G401 (cell line): ENCODE measurements at regions not wholly inside any gene's neighbourhood (a gene's known extent, or its start where the extent isn't known, plus 50 kb on each side); places are given as distances from the start of the nearest gene placed in this dataset.
A peak's percentile ranks its signal among the peaks of the same experiment; 100 is the strongest.

Experiments used
- DNase-seq: peaks from one replicate; pipeline ENCODE4 v3.0.0-alpha.2; 2015; ENCODE audit warnings: low spot score
- in situ Hi-C: cut with HindIII; loops from 2 replicates; pipeline ENCODE4 v1.10.0; 2016; ENCODE audit warnings: low sequenced_read_pairs, mixed read lengths

- in situ Hi-C loops = no loop called here
- DNase-seq = peak; percentile 21
Observed at GRCh38 chr11:70717936-70718595, 319.7 kb downstream of the CTTN start.

DNA sequence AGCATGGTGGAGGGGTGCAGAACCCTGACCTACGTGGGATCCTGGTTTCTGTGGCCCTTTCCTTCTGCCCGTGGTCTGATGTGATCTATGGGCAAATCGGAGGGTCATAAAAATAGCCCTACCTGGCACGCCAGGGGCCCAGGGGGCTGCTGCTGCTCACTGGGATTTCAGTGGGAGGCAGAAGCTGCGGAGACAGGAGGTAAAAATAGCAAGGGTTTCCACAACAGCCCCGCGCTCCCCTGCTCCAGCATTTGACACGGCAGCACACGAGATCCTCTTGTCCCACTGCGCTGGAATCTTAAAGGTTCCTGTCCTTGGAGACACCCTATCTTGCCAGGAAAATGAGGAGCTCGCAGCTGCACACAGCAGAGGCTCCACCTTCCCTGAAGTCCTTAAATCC, 321.2 kb downstream of the CTTN start:
- in situ Hi-C loops = no loop called here
- DNase-seq = no peak

DNA sequence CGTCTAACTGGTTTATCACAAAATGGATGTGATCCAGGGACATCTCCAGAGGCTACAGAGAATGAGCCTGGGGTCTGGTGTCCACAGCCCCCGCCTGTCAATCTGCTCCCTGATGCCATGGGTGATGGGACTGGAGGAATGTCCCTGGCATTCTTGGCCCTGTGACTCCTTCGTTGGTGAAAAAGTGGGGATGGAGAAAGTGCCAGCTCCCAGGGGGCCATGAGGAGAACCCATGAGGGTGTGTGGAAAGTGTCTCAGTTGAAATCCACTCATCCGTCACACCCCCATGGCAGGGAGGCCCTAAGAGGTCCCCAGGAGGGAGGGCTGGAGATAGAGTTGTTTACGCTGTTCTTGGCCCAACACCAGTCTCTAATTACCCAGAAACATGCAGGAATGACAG, 322.0 kb downstream of the CTTN start:
- DNase-seq = no peak
- in situ Hi-C loops = no loop called here

GRCh38 chr11:70721006-70721405, 322.7 kb downstream of the CTTN start:
- DNase-seq = no peak
- in situ Hi-C loops = no loop called here

GRCh38 chr11:70725278-70725677, 326.9 kb downstream of the CTTN start:
- DNase-seq = no peak
- in situ Hi-C loops = no loop called here

- no peak for DNase-seq
- in situ Hi-C loops = no loop called here
Observed at GRCh38 chr11:70725739-70726138, 327.4 kb downstream of the CTTN start.

DNA sequence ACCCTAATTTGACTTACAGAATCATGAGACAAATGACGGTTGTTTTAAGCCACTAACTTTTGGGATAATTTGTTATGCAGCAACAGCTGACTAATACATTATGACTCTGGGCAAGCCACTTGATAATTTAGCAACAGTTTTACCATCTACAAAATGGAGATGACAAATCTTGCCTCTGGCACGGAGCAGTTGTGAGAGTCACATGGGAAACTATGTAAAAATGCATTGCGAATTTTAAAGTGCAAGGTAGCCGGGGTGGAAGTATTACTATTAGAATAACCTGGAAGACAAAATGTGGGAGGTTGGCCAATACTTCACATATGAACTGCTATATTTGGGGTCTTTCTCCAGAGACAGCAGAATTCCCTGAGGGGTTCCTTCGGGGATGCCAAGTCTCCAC, 328.7 kb downstream of the CTTN start:
- in situ Hi-C loops = no loop called here

DNA sequence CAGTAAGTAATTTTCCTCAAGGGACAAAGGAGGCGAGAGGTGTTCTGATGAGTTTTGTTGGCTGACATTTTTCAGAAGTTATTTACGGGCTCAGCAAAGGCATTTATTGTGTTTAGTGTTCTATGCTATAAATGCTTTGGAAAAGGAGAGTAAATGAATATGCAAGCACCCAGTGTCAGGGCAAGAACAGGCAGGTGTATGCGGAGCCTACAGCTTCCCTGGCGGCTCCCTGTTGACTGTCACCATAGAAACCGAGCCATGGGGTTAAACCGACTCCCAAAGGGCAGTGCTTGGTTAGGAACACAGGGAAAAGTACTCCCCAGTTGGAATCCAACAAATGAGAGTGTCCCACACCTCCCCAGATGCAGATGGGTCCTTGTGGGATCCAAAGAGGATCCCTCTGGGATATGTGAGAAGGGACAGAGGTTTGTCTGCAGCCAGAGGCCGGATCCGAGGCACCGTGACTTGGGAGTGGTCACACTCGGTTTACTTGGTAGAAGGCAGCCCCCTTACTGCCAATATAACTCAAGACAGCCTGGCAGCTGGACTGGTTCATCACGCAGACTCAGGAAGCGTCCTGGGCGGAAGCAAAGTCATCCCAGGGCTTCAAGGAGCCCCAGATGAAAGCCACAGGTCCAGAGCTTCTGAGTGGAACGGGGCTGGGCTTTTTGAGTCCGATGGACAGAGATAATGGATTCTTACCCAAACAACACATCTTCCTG, 329.7 kb downstream of the CTTN start:
- in situ Hi-C loops = no loop called here
- DNase-seq = no peak

More for the DNA sequence above, 328.7 kb downstream of the CTTN start:
- no peak for DNase-seq

DNA sequence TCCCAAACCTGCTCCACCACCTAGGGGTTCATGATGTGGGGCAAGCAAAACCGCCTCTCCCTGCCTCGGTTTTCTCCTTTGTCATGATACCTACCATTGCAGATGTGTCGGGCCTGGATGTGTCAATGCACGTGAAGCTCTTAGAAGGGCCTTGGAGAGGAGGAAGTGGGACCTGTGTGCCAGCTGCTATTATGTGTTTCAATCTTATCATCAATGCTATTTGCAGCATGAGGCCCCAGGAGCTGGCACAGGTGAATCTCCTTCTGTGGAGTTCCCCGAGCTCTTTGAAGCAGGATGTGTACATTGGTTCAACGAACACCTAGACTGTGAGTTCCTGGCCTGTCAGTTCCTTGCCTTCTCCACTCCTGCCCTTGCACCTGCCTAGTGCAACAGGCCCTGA, 331.6 kb downstream of the CTTN start:
- in situ Hi-C loops = no loop called here
- no peak for DNase-seq

DNA sequence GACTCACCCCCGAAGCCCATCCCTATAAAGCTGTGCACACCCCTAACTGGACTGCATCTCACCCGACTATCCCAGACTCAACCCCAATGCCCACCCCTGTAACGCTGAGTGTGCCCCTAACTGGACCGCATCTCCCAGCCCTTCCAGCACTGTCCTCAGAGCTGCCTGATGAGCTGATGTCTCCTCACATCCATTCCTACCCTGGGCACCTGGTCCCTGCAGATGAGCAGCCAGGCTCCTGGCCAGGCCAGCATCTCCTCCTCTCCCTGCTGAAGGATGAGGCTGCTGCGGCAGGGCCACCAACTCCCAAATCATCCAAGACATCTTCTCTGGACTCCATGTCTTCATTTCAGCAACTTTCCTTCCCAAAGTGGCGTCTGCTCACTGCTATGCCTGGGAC, 332.1 kb downstream of the CTTN start:
- in situ Hi-C loops = no loop called here
- DNase-seq = no peak

DNA sequence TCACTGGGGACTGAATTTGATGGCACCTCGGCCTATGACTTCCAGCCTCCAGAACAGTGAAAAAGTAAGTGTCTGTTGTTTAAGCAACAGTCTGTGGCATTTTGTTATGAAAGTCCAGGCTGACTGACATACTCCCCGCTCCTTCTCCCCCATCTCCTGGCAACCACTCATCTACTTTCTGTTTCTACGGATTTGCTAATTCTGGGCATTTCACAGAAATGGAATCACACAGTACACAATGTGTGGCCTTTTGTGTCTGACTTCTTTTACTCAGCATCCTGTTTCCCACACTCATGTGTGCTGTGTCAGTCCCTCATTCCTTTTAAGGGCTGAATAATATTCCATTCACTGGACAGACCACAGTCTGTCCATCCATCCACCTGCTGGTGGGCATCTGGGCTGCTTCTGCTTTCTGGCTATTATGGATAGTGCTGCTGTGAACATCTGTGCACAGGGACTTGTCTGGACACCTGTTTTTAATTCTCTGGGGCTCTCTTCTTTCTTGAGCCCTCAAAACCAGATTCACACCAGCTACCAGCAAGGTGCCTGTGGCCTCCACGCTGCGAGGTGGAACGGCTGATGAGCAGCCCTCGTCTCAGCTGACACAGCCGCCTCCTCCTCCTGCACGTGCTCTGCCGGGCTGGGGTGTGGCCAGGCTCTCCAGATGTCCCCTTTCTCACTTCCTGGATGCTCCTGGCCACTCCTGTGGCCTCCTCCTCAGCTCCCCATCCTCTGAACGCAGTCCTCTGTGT, 333.1 kb downstream of the CTTN start:
- in situ Hi-C loops = no loop called here
- no peak for DNase-seq

- in situ Hi-C loops = no loop called here
- DNase-seq = no peak
Observed at GRCh38 chr11:70732023-70732880, 333.9 kb downstream of the CTTN start.

GRCh38 chr11:70732881-70733196, 334.5 kb downstream of the CTTN start:
- in situ Hi-C loops = no loop called here

GRCh38 chr11:70733327-70734325, 335.3 kb downstream of the CTTN start:
- no peak for DNase-seq
- in situ Hi-C loops = no loop called here

More at GRCh38 chr11:70732881-70733196, 334.5 kb downstream of the CTTN start:
- DNase-seq = no peak

- in situ Hi-C loops = no loop called here
- DNase-seq = no peak
Observed at GRCh38 chr11:70734379-70734778, 336.1 kb downstream of the CTTN start.

GRCh38 chr11:70734911-70735310, 336.6 kb downstream of the CTTN start:
- DNase-seq = no peak
- in situ Hi-C loops = no loop called here

DNA sequence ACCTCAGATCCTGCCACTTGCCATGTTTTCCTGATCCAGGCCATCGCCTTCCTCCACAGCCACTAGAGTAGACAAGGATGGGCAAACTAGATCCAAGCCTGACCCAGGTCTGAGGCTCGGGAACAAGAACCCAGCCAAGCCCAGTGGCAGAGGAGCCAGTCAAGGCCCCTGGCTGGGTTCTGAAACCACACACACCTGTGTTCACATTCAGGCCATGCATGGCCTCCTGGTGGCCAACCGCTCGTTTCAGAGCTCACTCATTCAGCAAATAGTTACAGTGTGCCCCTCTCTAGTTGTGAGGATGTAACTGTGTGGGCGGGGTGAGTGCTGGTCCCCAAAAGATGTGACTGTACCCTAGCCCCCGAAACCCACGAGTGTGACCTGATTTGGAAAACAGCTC, 337.6 kb downstream of the CTTN start:
- in situ Hi-C loops = no loop called here
- no peak for DNase-seq

DNA sequence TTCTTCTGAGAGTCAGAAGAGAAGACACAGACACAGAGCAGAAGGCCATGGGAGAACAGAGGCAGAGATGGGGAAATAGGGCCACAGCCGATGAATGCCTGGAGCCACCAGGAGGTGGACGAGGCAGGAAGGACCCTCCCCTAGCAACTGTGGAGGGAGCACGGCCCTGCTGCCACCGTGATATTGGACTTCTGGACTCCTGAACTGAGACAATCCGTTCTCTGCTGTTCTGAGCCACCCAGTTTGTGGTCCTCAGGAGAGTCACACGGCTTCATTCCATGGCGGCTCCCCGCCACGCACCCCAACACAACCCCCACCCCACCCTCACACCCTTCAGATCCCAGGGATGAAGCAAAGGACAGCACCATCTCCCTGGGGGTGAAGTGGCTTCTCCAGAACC, 338.1 kb downstream of the CTTN start:
- in situ Hi-C loops = no loop called here
- no peak for DNase-seq
